ENCODE measurements at regions not wholly inside any gene's neighbourhood (a gene's known extent, or its start where the extent isn't known, plus 50 kb on each side); places are given as distances from the start of the nearest gene placed in this dataset.

DNA sequence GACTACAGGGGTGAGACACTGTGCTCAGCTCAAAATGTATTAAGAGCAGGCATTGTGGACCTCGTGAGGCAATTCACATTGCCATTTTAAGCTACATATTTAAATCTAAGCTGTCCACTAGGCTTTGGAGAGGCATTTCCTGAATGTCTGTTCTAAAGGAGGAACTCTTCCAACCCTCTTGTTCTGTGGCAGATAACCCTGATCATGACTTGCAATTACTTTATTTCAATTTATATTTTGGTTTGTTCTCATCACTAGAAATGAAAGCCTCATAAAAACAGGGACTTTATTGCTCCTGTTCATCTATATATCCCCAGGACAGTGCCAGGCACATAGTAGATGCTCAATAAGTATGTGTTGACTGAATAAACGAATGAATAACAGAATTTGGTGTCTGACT lies 84.0 kb upstream of the SALL4 start:
- peak in 1 of 2 donors; percentile 11 for DNase-seq (ENCODE audit: low read depth in 2 of 2)

- no peak for DNase-seq (ENCODE audit: low read depth in 2 of 2)
These were observed 82.2 kb upstream of the SALL4 start for GRCh38 chr20:51884561-51884960.

DNA sequence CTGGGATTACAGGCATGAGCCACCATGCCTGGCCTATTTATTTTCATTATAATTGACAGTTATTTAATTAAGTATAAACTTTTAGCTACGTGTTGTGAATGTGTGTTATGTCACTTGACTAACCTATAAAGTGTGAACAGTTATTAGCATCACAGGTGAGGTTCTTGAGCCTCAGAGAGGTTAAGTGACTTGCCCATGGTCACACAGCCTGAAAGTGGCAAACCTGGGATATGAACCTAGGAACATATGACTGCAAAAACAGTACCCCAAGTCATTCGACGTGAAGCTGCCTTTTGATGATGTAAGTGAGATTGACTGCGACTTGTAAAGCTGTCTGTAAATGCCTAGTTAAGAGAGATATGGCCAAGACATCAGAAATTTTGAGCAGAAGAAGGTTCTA lies 77.9 kb upstream of the SALL4 start:
- DNase-seq (ENCODE audit: low read depth in 2 of 2) = no peak

DNA sequence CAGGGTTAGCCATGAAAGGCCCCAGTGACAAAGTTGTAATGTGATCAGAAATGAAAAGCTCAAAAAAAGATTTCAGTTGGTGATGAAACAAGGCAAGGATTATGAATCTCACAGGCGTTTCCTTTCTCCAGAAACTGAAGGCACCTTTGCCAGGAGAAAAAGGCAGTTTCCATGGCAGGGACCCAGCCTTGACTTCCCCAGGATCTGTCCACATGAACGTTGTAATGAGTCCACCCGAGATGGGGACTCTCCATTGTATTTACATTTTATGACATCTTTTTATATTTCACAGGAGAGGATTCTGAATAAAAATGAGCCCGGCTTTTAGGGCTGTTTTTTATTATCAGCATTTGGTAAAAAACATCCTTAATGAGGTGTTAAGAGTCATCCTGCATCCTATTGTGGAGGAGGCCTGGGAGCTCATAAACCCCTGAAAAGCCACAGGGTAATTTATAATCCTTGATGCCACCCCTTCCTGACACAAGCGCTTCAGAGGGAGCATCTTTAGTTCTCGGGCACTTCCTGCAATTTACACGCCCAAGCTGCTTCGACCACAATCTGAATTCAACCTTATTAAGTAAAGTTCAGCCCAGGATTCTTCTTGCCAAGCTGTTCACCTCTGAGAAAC lies 74.1 kb upstream of the SALL4 start:
- DNase-seq (ENCODE audit: low read depth in 2 of 2) = no peak

DNA sequence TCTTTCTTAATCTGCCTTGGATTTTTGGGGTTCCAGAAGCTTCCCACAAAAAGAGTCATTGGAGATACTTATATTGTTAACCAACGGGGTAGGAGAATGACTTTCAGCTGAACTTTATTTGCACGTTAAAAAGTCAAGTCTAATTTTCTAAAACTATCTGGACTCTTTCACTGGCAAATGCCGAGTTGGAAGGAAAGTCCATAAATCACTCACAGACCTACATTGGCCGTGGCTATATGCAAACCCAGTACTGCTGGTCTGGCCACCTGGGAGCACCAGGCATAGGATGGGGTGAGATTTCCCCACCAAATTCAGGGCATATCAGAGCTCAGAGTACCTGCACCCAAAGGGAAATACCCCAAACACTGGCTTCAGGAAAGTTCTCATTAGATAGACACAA lies 71.3 kb upstream of the SALL4 start:
- no peak for DNase-seq (ENCODE audit: low read depth in 2 of 2)

DNA sequence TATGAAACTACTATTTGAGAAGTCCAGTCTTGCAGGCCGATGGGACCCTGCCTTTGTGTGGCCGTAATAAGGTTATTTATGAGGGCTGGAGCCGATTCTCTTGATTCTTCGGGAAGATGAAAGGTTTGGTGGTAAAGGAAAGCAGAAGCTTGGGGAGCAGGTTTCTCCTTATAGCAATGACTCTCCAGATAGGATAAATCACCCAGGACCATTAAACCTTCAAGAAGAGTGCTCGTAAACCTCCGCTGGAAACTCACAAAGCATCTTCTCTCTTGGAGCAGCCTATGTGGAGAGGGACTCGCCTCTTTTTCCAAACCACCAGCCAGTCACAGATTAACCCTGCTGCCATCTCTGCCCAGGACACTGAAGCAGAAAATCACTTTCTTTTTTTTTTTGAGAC lies 69.6 kb upstream of the SALL4 start:
- DNase-seq (ENCODE audit: low read depth in 2 of 2) = no peak

DNA sequence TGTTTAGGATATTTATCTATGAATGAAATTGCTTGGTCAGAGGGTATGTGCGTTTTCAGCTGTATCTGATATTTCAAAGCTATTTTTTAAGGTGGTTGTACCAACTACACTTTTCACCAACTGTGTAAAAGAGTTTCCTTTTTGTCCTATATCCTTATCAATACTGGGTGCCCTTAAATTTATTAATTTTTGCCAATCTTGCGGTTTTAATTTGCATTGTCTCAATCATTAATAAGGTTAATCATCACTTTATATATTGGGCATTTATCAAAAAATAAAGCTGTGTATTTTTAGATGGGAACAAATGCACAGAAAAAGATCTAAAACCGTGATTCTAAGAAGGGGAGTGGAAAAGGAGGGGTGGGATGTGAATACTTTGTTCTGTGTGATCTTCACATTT lies 66.7 kb upstream of the SALL4 start:
- no peak for DNase-seq (ENCODE audit: low read depth in 2 of 2)

DNA sequence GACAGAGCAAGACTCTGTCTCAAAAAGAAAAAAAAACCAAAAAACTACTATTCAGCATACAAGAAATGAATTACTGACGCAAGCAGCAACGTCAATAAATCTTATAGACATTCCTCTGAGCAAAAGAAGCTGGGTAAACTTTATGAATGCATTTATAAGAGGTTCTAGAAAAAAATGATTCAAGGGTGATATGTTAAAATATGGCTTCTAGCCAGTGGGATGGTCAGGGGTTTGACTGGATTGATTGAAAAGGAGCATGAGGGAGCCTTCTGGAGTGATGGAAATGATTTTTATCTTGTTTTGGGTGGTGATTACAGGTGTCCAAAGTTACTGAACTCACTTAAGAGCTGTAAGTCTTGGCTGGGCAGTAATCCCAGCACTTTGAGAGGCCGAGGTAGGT lies 64.9 kb upstream of the SALL4 start:
- DNase-seq (ENCODE audit: low read depth in 2 of 2) = no peak

DNA sequence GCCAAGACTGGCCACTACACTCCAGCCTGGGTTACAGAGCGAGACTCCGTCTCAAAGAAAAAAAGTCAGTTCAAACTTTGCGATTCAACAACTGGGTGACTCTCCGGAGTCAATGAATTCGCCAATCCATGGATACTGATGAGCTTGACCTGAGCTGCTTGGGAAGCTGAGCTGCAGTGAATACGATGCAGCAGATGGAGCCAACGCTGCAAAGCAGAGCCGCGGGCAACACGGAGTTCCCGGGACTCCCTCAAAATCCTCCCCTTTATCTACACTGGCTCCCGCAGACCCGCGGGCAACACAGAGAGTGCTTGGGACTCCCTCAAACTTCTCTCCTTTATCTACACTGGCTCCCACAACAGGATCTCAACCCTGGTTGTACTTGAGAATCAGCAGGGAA lies 62.6 kb upstream of the SALL4 start:
- DNase-seq (ENCODE audit: low read depth in 2 of 2) = no peak

DNA sequence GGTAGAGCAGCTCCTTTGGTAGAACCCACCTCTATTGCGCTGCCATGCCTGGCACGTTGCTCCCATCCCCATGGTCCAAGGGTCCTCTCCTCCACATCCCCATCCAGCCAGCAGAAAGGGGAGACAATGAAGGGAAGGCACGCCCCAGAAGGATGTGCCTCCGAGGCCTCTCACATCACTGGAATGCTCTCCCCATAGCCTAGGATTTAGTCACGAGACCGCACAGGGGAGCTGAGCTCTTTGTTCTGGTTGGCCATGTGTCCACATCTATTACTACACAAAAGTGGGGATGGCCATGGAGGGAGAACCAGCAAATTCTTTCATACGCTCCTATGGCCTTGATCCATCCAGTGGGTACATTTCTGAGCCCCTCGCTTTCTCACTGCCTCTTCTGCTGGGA lies 60.5 kb upstream of the SALL4 start:
- no peak for DNase-seq (ENCODE audit: low read depth in 2 of 2)

GRCh38 chr20:51861726-51862466 lies 59.6 kb upstream of the SALL4 start:
- no peak for DNase-seq (ENCODE audit: low read depth in 2 of 2)

DNA sequence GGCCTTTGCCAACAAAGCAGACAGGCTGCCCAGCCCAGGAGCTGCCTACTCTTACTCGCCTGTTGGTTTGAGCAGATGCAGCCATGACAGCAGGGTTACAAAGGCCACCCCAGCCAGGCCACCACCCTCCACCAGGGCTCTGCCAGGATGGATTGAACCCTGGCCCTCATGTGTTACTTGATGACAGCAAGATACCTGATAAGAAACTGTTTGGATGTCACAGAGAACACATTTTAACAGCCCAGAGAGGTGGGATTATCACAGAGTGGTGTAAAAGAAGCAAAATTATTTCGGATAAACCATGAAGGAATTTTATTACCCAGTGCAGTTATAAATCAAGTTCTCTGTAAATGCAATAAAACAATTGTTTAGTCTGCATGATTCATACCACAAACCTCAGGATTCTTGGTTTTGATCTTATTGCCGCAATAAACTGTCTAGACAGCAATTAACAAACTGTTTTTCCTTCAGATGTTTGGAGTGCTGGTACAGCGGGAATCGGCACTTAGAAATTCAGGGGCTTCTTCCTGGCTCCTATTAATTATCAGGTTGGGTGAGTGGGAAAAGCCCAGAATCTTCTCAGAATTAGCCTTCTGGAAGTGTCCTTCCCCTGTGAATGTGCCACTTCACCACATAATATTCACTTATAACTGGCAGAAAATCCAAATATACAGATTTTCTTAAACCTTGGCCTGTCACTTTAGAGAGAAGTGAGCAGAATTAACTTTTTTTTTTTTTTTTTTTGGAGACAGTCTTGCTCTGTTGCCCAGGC lies 58.0 kb upstream of the SALL4 start:
- DNase-seq (ENCODE audit: low read depth in 2 of 2) = no peak

DNA sequence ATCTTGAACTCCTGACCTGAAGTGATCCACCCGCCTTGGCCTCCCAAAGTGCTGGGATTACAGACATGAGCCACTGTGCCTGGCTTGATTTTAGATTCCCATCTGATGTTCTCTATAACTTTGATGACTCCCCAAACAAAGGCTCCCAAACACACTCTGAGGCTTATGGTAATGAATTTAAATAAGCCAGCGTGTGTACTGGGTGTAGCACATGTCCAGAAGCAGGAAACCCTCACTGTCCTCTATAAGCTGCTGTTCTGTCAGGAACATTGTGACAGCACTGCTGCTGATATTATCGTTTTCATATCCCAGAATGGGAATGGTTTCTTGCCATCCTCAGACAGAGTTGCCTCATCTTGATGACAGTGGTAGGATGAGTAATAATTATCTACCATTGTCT lies 54.1 kb upstream of the SALL4 start:
- no peak for DNase-seq (ENCODE audit: low read depth in 2 of 2)

DNA sequence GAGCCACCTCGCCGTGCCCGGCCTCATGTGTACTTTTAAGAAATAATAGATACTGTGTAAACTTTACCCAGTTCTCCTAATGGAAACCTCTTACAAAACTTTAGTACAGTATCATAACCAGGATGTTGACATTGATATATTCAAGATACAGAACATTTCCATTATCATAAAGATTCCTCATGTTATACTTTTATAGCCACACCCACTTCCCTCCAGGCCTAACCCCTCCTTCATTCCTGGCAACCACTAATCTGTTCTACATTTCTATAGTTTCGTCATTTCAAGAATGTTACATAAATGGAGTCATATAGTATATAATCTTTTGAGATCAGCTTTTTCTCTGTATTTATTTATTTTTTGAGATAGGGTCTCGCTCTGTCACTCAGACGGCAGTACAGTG lies 52.6 kb upstream of the SALL4 start:
- no peak for DNase-seq (ENCODE audit: low read depth in 2 of 2)
